HL-60 (cell line): ENCODE measurements at regions not wholly inside any gene's neighbourhood (a gene's known extent, or its start where the extent isn't known, plus 50 kb on each side); places are given as distances from the start of the nearest gene placed in this dataset.

ENCODE experiments used
- DNase-seq, 2 experiments: peaks; one replicate each; pipeline ENCODE4 v3.0.0-alpha.2; 2010 to 2020; ENCODE audit warnings: low read depth in 1 of 2, low spot score in 1 of 2
- H3K27ac ChIP-seq: fragments of 250-450 bp; sonication (Bioruptor Pico); replicated peaks from 2 replicates; pipeline ENCODE4 v1.5.1; 2020; ENCODE audit warnings: mild to moderate bottlenecking, moderate library complexity
- H3K27me3 ChIP-seq: fragments of 250-450 bp; sonication (Bioruptor Pico); 2 replicates; pipeline ENCODE4 v1.5.1; 2021; ENCODE audit warnings: mild to moderate bottlenecking, moderate library complexity; ENCODE audit not compliant: insufficient read depth, poor library complexity, severe bottlenecking
- H3K4me3 ChIP-seq: replicated peaks from 2 replicates; pipeline ENCODE4 v1.5.1; 2011; ENCODE audit warnings: mild to moderate bottlenecking, control low read depth, low read length; ENCODE audit not compliant: insufficient read depth
- CTCF ChIP-seq: IDR thresholded peaks from one replicate; pipeline ENCODE4 v1.5.1; 2011; ENCODE audit warnings: low read length, control low read depth, inconsistent platforms; ENCODE audit not compliant: insufficient read depth
- GABPA ChIP-seq: IDR thresholded peaks from 2 replicates; pipeline ENCODE4 v1.6.1; 2012; ENCODE audit warnings: low read depth
- POLR2AphosphoS5 ChIP-seq: IDR thresholded peaks from 2 replicates; pipeline ENCODE4 v1.6.1; 2012; ENCODE audit warnings: low read depth
- SPI1 ChIP-seq: IDR thresholded peaks from 2 replicates; pipeline ENCODE4 v1.6.1; 2012; ENCODE audit warnings: low read depth, mild to moderate bottlenecking, borderline replicate concordance
- TF ChIP-seq, protein P1 (sequence below): IDR thresholded peaks from 2 replicates; pipeline ENCODE4 v1.6.1; 2012; ENCODE audit warnings: low read depth; ENCODE audit not compliant: insufficient replicate concordance

DNA sequence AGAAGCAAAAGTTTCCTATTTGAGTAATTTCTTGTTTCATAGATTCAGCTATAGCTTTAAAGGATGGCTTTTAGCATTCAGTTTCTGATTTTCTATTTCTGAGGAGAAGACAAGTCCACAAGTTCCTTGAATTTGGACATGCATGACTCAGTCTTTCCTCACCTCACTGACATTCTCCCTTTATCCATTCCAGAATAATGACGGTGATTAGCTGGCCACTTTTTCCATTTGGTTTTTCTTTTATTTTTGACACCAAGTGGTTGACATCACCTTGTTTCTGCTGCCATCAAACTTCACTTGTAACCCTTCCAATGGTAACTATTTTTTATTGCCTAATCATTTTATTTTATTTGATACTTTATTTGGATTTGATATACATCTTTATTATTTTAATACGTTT, 404.4 kb upstream of the KCNMB2 start:
- Histone ChIP-seq H3K27ac (no peak overlapping the region), H3K27me3 (no peaks in the 10 kb centered on the region), H3K4me3 (no peak overlapping the region)
- DNase-seq: no peak
- TF ChIP-seq SPI1 (no peak), CTCF (no peak), GABPA (no peak), POLR2AphosphoS5 (no peak)
- TF ChIP-seq, protein P1, sequence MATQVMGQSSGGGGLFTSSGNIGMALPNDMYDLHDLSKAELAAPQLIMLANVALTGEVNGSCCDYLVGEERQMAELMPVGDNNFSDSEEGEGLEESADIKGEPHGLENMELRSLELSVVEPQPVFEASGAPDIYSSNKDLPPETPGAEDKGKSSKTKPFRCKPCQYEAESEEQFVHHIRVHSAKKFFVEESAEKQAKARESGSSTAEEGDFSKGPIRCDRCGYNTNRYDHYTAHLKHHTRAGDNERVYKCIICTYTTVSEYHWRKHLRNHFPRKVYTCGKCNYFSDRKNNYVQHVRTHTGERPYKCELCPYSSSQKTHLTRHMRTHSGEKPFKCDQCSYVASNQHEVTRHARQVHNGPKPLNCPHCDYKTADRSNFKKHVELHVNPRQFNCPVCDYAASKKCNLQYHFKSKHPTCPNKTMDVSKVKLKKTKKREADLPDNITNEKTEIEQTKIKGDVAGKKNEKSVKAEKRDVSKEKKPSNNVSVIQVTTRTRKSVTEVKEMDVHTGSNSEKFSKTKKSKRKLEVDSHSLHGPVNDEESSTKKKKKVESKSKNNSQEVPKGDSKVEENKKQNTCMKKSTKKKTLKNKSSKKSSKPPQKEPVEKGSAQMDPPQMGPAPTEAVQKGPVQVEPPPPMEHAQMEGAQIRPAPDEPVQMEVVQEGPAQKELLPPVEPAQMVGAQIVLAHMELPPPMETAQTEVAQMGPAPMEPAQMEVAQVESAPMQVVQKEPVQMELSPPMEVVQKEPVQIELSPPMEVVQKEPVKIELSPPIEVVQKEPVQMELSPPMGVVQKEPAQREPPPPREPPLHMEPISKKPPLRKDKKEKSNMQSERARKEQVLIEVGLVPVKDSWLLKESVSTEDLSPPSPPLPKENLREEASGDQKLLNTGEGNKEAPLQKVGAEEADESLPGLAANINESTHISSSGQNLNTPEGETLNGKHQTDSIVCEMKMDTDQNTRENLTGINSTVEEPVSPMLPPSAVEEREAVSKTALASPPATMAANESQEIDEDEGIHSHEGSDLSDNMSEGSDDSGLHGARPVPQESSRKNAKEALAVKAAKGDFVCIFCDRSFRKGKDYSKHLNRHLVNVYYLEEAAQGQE: no peak

DNA sequence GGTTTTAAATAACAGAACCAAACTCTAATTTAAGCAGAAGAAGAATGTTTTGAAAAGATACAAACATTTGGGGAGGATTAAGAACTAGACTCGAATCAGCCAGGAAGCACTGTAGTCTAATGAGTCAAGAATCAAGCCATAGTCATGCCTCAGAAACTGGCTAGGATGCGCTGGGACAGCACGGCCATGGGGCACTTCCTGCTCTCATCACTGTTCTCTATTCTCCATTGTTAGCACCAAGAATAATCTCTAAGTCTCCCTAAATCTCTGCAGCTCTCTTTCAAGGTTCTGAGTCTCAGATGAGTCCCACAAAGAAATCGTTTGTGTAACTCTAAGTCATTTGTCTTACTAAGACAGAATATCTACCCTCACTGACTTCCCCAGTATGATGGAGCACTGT, 399.0 kb upstream of the KCNMB2 start:
- no peak overlapping the region for H3K27ac ChIP-seq
- TF ChIP-seq, protein P1: no peak
- TF ChIP-seq CTCF (no peak), POLR2AphosphoS5 (no peak), SPI1 (no peak)

GRCh38 chr3:178137831-178138230, 398.4 kb upstream of the KCNMB2 start:
- DNase-seq: no peak
- H3K4me3 ChIP-seq: no peak overlapping the region
- H3K27ac ChIP-seq: no peak overlapping the region
- no peak for TF ChIP-seq POLR2AphosphoS5
- no peak for TF ChIP-seq GABPA
- TF ChIP-seq, protein P1: no peak
- no peak for TF ChIP-seq CTCF
- TF ChIP-seq SPI1: no peak
- no peaks in the 10 kb centered on the region for H3K27me3 ChIP-seq

More for the DNA sequence above, 399.0 kb upstream of the KCNMB2 start:
- no peaks in the 10 kb centered on the region for H3K27me3 ChIP-seq
- H3K4me3 ChIP-seq: no peak overlapping the region
- no peak for DNase-seq
